HepG2 (cell line): ENCODE measurements at regions not wholly inside any gene's neighbourhood (a gene's known extent, or its start where the extent isn't known, plus 50 kb on each side); places are given as distances from the start of the nearest gene placed in this dataset.

ENCODE experiments used
- ATAC-seq: fragments of 200-7000 bp; cut with Tn5 transposase; 3 replicates; pipeline ENCODE4 v1.9.1; 2020; ENCODE audit warnings: mild to moderate bottlenecking, moderate library complexity
- BruUV-seq: library from RNA; stranded (reverse); fragments of 400-500 nt; replicated peaks from 2 replicates; lab custom pipeline; 2021; lab: Mats Ljungman, UMichigan
- CTCF ChIA-PET: fragments of 300-600 bp; formaldehyde crosslinking; extraction: SDS; loops from one replicate; lab custom pipeline; 2021; ENCODE audit warnings: low total read pairs, inconsistent platforms, low intra/inter-chr PET ratio; lab: Yijun Ruan, JAX
- POLR2A ChIA-PET: fragments of 350-600 bp; sonication (Branson Sonifier 250); formaldehyde crosslinking; loops from one replicate; lab custom pipeline; 2020; ENCODE audit warnings: antibody characterized with exemption, inconsistent platforms; lab: Yijun Ruan, JAX
- DNase-seq: peaks from one replicate; pipeline ENCODE4 v3.0.0-alpha.2; 2015; ENCODE audit warnings: low spot score
- FAIRE-seq: peaks from 3 replicates; lab custom pipeline; 2011; peaks lifted over from hg19 to GRCh38; lab: Jason Lieb, UNC
- H2AFZ ChIP-seq: one replicate; pipeline ENCODE4 v1.6.1; 2011; ENCODE audit warnings: low read length, inconsistent platforms
- H3K27ac ChIP-seq: fragments of 300-600 bp; 3 replicates; pipeline ENCODE4 v1.8.0; 2011; ENCODE audit warnings: mixed run types, mild to moderate bottlenecking, mixed read lengths, low read length, inconsistent platforms; ENCODE audit not compliant: insufficient read depth; ENCODE audit errors: extremely low read length
- H3K27me3 ChIP-seq, 2 experiments: fragments of 200-600 bp in 1 of 2; 2 replicates in 1 of 2; 3 replicates in 1 of 2; pipeline versions ENCODE4 v1.6.0 to v1.8.0; 2011; ENCODE audit warnings: low read length in 2 of 2, mild to moderate bottlenecking in 2 of 2, moderate library complexity in 2 of 2, inconsistent platforms in 1 of 2; ENCODE audit not compliant: insufficient read depth in 2 of 2, control insufficient read depth in 1 of 2
- H3K36me3 ChIP-seq, 2 experiments: fragments of 200-600 bp in 1 of 2; replicated peaks in 1 of 2; 2 replicates in 1 of 2; 3 replicates in 1 of 2; pipeline versions ENCODE4 v1.5.1 to v1.8.0; 2011; ENCODE audit warnings: low read length in 2 of 2, inconsistent platforms in 1 of 2; ENCODE audit not compliant: insufficient read depth in 2 of 2, control insufficient read depth in 1 of 2
- H3K4me1 ChIP-seq: 2 replicates; pipeline ENCODE4 v1.5.1; 2012; ENCODE audit warnings: low read length, inconsistent platforms; ENCODE audit not compliant: insufficient read depth
- H3K4me2 ChIP-seq: 2 replicates; pipeline ENCODE4 v1.6.0; 2011; ENCODE audit warnings: low read depth, low read length, inconsistent platforms
- H3K4me3 ChIP-seq, 3 experiments: fragments of 200-600 bp in 1 of 3; sonication (generic), shearing (Covaris generic) in 1 of 3; replicated peaks in 1 of 3; 2 replicates each; pipeline ENCODE4 v1.5.1; 2011 to 2016; ENCODE audit warnings: low read length in 3 of 3, inconsistent platforms in 2 of 3, low read depth in 2 of 3, mild to moderate bottlenecking in 2 of 3, control low read depth in 1 of 3, mixed read lengths in 1 of 3; ENCODE audit not compliant: insufficient read depth in 1 of 3
- H3K79me2 ChIP-seq: one replicate; pipeline ENCODE4 v1.6.1; 2011; ENCODE audit warnings: low read length, inconsistent platforms; ENCODE audit not compliant: insufficient read depth
- H3K9ac ChIP-seq: 2 replicates; pipeline ENCODE4 v1.6.0; 2011; ENCODE audit warnings: mild to moderate bottlenecking, low read depth, low read length, inconsistent platforms; ENCODE audit not compliant: insufficient read depth
- H3K9me3 ChIP-seq: 2 replicates; pipeline ENCODE4 v1.5.1; 2012; ENCODE audit warnings: mild to moderate bottlenecking, low read length
- H4K20me1 ChIP-seq: 2 replicates; pipeline ENCODE4 v1.6.0; 2011; ENCODE audit warnings: inconsistent platforms, mild to moderate bottlenecking, low read length, moderate library complexity; ENCODE audit not compliant: insufficient read depth
- FOSL2 ChIP-seq: sonication (generic); formaldehyde crosslinking; IDR thresholded peaks from 2 replicates; pipeline ENCODE4 v1.4.0; 2020; ENCODE audit warnings: missing genetic modification reagents
- FOXK1 ChIP-seq: sonication (generic); formaldehyde crosslinking; IDR thresholded peaks from 2 replicates; pipeline ENCODE4 v1.4.0; 2020; ENCODE audit warnings: low read depth, missing genetic modification reagents, borderline replicate concordance
- FOXO1 ChIP-seq: sonication (generic); formaldehyde crosslinking; IDR thresholded peaks from 2 replicates; pipeline ENCODE4 v1.4.0; 2020; ENCODE audit warnings: missing genetic modification reagents
- KDM6A ChIP-seq: IDR thresholded peaks from 2 replicates; pipeline ENCODE4 v1.6.1; 2016; ENCODE audit warnings: low read depth
- NFE2L2 ChIP-seq: fragments of 150-350 bp; IDR thresholded peaks from 2 replicates; pipeline ENCODE4 v1.6.1; 2014; ENCODE audit warnings: low read length
- SALL2 ChIP-seq: sonication (generic); formaldehyde crosslinking; IDR thresholded peaks from 2 replicates; pipeline ENCODE4 v1.8.1; 2023; ENCODE audit warnings: mild to moderate bottlenecking, missing genetic modification reagents, inconsistent platforms
- SAP130 ChIP-seq: IDR thresholded peaks from 2 replicates; pipeline ENCODE4 v1.6.1; 2016; ENCODE audit warnings: low read depth
- SOX13 ChIP-seq, 3 experiments: fragments of 450-650 bp in 1 of 3; sonication (generic) in 1 of 3; formaldehyde crosslinking in 1 of 3; IDR thresholded peaks in 2 of 3; conservative IDR thresholded peaks in 1 of 3; 2 replicates each; pipeline versions ENCODE4 v1.5.0 to v1.6.1; 2016 to 2020; ENCODE audit warnings: antibody characterized with exemption in 1 of 3, mild to moderate bottlenecking in 1 of 3, missing compliant biosample characterization in 1 of 3, missing genetic modification reagents in 1 of 3, moderate library complexity in 1 of 3
- SOX5 ChIP-seq: IDR thresholded peaks from 2 replicates; pipeline ENCODE4 v1.6.1; 2016; ENCODE audit warnings: borderline replicate concordance
- SP5 ChIP-seq: IDR thresholded peaks from 2 replicates; pipeline ENCODE4 v1.6.1; 2016; ENCODE audit warnings: low read depth, borderline replicate concordance
- ZFP62 ChIP-seq: sonication (generic); formaldehyde crosslinking; IDR thresholded peaks from 2 replicates; pipeline ENCODE4 v1.4.0; 2020; ENCODE audit warnings: missing genetic modification reagents
- ZNF382 ChIP-seq: sonication (generic); formaldehyde crosslinking; IDR thresholded peaks from 2 replicates; pipeline ENCODE4 v1.5.0; 2020; ENCODE audit warnings: missing genetic modification reagents, mild to moderate bottlenecking, borderline replicate concordance
- ZNF704 ChIP-seq: sonication (generic); formaldehyde crosslinking; IDR thresholded peaks from 2 replicates; pipeline ENCODE4 v1.8.1; 2023; ENCODE audit warnings: mild to moderate bottlenecking, inconsistent platforms, moderate library complexity, missing genetic modification reagents, borderline replicate concordance
- ZNF781 ChIP-seq: sonication (generic); formaldehyde crosslinking; IDR thresholded peaks from 2 replicates; pipeline ENCODE4 v1.5.1; 2020; ENCODE audit warnings: borderline replicate concordance, mild to moderate bottlenecking, missing genetic modification reagents; ENCODE audit errors: not compliant biosample characterization
- in situ Hi-C: cut with HindIII; loops from 2 replicates; pipeline ENCODE4 v1.10.0; 2017; ENCODE audit warnings: low pct_unique_long_range_greater_than_20kb; ENCODE audit not compliant: extremely low pct_ligation_motif_present
- intact Hi-C: fragments of 100-400 bp; cut with micrococcal nuclease; formaldehyde crosslinking; loops from one replicate; pipeline ENCODE4 v1.10.0; 2022; ENCODE audit not compliant: unreplicated experiment
- TF ChIP-seq, protein P1 (sequence below): sonication (generic); formaldehyde crosslinking; IDR thresholded peaks from 2 replicates; pipeline ENCODE4 v1.4.0; 2020; ENCODE audit warnings: missing genetic modification reagents
- TF ChIP-seq, protein P2 (sequence below): sonication (generic); formaldehyde crosslinking; IDR thresholded peaks from 2 replicates; pipeline ENCODE4 v1.4.0; 2020; ENCODE audit warnings: missing genetic modification reagents
- TF ChIP-seq, protein P3 (sequence below): sonication (generic); formaldehyde crosslinking; IDR thresholded peaks from 2 replicates; pipeline ENCODE4 v1.4.0; 2020; ENCODE audit warnings: missing genetic modification reagents

DNA sequence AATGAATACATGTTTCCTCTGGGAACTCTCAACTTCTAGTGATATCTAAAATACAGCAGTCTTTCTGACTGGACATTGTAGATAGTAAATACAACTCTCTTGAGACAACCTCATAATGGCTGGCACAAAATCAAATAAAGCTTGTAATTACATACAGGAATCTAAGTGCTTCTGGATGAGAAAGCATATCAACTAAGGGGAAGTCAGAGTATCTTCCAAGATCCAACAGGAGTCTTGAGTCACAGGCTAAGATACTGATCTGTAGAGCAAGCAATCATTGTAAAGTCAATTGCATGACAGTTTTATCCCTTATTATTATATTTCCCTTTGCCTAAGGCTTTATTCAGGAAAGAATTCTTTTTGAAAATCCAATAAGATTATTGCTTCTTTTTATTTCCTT is 249.9 kb downstream of the LRRIQ3 start:
- H3K36me3 ChIP-seq, result no peaks in the 10 kb centered on the region
- no peaks in the 10 kb centered on the region for H3K27me3 ChIP-seq
- intact Hi-C loops, result no loop called here
- DNase-seq (no peak), FAIRE-seq (no peak), ATAC-seq (no peak)
- H3K9ac ChIP-seq, result no peak overlapping the region
- peaks cover 48% of the 10 kb centered on the region for H3K9me3 ChIP-seq
- no peak overlapping the region for H3K4me3 ChIP-seq
- BruUV-seq, result no TSS peak
- POLR2A ChIA-PET, result no interaction called here
- H3K27ac ChIP-seq, result no peak overlapping the region
- CTCF ChIA-PET, result no interaction called here
- no peak overlapping the region for H2AFZ ChIP-seq
- no peaks in the 10 kb centered on the region for H3K4me1 ChIP-seq
- H3K4me2 ChIP-seq, result no peak overlapping the region
- in situ Hi-C loops, result no loop called here
- no peaks in the 10 kb centered on the region for H3K79me2 ChIP-seq
- no peaks in the 10 kb centered on the region for H4K20me1 ChIP-seq
- TF ChIP-seq ZNF704 (CRISPR knock-in tag), result no peak
- TF ChIP-seq NFE2L2, result no peak
- no peak for TF ChIP-seq ZNF382 (CRISPR knock-in tag)
- TF ChIP-seq, protein P1, sequence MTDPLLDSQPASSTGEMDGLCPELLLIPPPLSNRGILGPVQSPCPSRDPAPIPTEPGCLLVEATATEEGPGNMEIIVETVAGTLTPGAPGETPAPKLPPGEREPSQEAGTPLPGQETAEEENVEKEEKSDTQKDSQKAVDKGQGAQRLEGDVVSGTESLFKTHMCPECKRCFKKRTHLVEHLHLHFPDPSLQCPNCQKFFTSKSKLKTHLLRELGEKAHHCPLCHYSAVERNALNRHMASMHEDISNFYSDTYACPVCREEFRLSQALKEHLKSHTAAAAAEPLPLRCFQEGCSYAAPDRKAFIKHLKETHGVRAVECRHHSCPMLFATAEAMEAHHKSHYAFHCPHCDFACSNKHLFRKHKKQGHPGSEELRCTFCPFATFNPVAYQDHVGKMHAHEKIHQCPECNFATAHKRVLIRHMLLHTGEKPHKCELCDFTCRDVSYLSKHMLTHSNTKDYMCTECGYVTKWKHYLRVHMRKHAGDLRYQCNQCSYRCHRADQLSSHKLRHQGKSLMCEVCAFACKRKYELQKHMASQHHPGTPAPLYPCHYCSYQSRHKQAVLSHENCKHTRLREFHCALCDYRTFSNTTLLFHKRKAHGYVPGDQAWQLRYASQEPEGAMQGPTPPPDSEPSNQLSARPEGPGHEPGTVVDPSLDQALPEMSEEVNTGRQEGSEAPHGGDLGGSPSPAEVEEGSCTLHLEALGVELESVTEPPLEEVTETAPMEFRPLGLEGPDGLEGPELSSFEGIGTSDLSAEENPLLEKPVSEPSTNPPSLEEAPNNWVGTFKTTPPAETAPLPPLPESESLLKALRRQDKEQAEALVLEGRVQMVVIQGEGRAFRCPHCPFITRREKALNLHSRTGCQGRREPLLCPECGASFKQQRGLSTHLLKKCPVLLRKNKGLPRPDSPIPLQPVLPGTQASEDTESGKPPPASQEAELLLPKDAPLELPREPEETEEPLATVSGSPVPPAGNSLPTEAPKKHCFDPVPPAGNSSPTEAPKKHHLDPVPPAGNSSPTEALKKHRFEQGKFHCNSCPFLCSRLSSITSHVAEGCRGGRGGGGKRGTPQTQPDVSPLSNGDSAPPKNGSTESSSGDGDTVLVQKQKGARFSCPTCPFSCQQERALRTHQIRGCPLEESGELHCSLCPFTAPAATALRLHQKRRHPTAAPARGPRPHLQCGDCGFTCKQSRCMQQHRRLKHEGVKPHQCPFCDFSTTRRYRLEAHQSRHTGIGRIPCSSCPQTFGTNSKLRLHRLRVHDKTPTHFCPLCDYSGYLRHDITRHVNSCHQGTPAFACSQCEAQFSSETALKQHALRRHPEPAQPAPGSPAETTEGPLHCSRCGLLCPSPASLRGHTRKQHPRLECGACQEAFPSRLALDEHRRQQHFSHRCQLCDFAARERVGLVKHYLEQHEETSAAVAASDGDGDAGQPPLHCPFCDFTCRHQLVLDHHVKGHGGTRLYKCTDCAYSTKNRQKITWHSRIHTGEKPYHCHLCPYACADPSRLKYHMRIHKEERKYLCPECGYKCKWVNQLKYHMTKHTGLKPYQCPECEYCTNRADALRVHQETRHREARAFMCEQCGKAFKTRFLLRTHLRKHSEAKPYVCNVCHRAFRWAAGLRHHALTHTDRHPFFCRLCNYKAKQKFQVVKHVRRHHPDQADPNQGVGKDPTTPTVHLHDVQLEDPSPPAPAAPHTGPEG, result no peak
- no peak for TF ChIP-seq SAP130 (CRISPR knock-in tag)
- no peak for TF ChIP-seq FOXO1 (CRISPR knock-in tag)
- TF ChIP-seq FOSL2 (CRISPR knock-in tag), result no peak
- TF ChIP-seq, protein P2, sequence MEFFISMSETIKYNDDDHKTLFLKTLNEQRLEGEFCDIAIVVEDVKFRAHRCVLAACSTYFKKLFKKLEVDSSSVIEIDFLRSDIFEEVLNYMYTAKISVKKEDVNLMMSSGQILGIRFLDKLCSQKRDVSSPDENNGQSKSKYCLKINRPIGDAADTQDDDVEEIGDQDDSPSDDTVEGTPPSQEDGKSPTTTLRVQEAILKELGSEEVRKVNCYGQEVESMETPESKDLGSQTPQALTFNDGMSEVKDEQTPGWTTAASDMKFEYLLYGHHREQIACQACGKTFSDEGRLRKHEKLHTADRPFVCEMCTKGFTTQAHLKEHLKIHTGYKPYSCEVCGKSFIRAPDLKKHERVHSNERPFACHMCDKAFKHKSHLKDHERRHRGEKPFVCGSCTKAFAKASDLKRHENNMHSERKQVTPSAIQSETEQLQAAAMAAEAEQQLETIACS (CRISPR knock-in tag), result no peak
- no peak for TF ChIP-seq ZFP62 (CRISPR knock-in tag)
- no peak for TF ChIP-seq SOX13 (IDR thresholded peaks at IDR 0.05)
- no peak for TF ChIP-seq SOX13 (CRISPR knock-in tag; conservative IDR thresholded peaks at IDR 0.05 in 1 of 2, IDR thresholded peaks at IDR 0.05 in 1 of 2)
- TF ChIP-seq ZNF781, result no peak
- TF ChIP-seq, protein P3, sequence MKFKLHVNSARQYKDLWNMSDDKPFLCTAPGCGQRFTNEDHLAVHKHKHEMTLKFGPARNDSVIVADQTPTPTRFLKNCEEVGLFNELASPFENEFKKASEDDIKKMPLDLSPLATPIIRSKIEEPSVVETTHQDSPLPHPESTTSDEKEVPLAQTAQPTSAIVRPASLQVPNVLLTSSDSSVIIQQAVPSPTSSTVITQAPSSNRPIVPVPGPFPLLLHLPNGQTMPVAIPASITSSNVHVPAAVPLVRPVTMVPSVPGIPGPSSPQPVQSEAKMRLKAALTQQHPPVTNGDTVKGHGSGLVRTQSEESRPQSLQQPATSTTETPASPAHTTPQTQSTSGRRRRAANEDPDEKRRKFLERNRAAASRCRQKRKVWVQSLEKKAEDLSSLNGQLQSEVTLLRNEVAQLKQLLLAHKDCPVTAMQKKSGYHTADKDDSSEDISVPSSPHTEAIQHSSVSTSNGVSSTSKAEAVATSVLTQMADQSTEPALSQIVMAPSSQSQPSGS, result no peak
- no peak for TF ChIP-seq SOX5 (CRISPR knock-in tag)
- no peak for TF ChIP-seq SP5 (CRISPR knock-in tag)
- TF ChIP-seq FOXK1 (CRISPR knock-in tag), result no peak
- no peak for TF ChIP-seq SALL2
- no peak for TF ChIP-seq KDM6A
